Spleen (tissue), 7 donors: ENCODE measurements at regions not wholly inside any gene's neighbourhood (a gene's known extent, or its start where the extent isn't known, plus 50 kb on each side); places are given as distances from the start of the nearest gene placed in this dataset.

Experiments
- POLR2AphosphoS5 ChIP-seq, 3 donors: sonication (generic); formaldehyde crosslinking; IDR thresholded peaks; one replicate each; pipeline ENCODE4 v1.5.1; 2017; ENCODE audit warnings: antibody characterized with exemption in 3 of 3
- TF ChIP-seq, protein P1 (sequence below), 11 experiments: fragments of 200-600 bp in 7 of 11; fragments of 450-650 bp in 4 of 11; sonication (generic) in 4 of 11; IDR thresholded peaks in 8 of 11; conservative IDR thresholded peaks in 3 of 11; 1 replicate in 7 of 11; 2 replicates in 4 of 11; pipeline versions ENCODE4 v1.4.0 to v1.8.0; 2016 to 2021; ENCODE audit warnings: antibody characterized with exemption in 11 of 11, inconsistent platforms in 4 of 11, mild to moderate bottlenecking in 1 of 11
- donor health status: DM: no; HTN: no; CAD: no; lungs with moderate emphysema.
- donor health status: DM: no; HTN: no; CAD: no.
- donor health status: DM: no; HTN: no; CAD: no.

DNA sequence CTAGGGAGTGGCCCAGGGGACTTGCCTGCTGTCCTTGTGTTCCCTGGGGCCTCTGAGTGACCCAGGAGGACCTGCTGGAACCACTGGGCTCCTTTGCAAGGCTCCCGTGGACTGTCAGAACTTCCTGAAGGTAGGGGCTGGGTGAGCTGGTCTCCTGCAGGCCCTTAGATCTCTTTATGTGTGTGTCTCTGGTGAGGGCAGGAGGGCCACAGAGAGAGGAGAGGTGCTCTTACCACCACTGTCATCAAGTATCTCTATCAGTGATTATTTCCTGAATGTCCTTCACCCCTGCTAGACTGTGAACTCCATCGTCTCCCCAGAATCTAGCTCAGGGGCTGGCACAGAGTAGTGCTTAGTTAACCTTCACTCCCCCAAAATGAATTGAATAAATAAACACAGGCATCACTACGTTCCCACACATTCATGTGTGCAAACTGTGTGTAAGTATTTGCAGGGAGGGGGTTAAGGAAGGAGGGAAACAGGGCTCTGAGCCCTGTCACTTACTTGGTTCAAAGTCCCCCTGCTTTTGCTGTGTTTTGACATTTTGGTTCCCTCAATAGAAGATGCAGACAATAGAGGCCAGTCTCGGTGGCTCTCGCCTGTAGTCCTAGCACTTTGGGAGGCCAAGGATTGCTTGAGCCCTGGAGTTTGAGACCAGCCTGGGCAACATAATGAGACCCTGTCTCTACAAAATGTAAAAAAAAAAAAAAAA is 100.8 kb upstream of the HAAO start:
- no peak for TF ChIP-seq POLR2AphosphoS5 (IDR thresholded peaks at IDR 0.05)
- TF ChIP-seq, protein P1, sequence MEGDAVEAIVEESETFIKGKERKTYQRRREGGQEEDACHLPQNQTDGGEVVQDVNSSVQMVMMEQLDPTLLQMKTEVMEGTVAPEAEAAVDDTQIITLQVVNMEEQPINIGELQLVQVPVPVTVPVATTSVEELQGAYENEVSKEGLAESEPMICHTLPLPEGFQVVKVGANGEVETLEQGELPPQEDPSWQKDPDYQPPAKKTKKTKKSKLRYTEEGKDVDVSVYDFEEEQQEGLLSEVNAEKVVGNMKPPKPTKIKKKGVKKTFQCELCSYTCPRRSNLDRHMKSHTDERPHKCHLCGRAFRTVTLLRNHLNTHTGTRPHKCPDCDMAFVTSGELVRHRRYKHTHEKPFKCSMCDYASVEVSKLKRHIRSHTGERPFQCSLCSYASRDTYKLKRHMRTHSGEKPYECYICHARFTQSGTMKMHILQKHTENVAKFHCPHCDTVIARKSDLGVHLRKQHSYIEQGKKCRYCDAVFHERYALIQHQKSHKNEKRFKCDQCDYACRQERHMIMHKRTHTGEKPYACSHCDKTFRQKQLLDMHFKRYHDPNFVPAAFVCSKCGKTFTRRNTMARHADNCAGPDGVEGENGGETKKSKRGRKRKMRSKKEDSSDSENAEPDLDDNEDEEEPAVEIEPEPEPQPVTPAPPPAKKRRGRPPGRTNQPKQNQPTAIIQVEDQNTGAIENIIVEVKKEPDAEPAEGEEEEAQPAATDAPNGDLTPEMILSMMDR (IDR thresholded peaks at IDR 0.05 in 8 of 11, conservative IDR thresholded peaks at IDR 0.05 in 3 of 11), result no peak
